GM12873 (cell line): ENCODE measurements at regions not wholly inside any gene's neighbourhood (a gene's known extent, or its start where the extent isn't known, plus 50 kb on each side); places are given as distances from the start of the nearest gene placed in this dataset.

Experiments
- TF ChIP-seq, protein P1 (sequence below): IDR thresholded peaks from 2 replicates; pipeline ENCODE4 v1.5.1; 2012; ENCODE audit warnings: low read depth, mild to moderate bottlenecking, moderate library complexity, low read length, control low read depth; ENCODE audit not compliant: insufficient read depth; ENCODE audit errors: missing control alignments

- TF ChIP-seq, protein P1, sequence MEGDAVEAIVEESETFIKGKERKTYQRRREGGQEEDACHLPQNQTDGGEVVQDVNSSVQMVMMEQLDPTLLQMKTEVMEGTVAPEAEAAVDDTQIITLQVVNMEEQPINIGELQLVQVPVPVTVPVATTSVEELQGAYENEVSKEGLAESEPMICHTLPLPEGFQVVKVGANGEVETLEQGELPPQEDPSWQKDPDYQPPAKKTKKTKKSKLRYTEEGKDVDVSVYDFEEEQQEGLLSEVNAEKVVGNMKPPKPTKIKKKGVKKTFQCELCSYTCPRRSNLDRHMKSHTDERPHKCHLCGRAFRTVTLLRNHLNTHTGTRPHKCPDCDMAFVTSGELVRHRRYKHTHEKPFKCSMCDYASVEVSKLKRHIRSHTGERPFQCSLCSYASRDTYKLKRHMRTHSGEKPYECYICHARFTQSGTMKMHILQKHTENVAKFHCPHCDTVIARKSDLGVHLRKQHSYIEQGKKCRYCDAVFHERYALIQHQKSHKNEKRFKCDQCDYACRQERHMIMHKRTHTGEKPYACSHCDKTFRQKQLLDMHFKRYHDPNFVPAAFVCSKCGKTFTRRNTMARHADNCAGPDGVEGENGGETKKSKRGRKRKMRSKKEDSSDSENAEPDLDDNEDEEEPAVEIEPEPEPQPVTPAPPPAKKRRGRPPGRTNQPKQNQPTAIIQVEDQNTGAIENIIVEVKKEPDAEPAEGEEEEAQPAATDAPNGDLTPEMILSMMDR = no peak
Measured at GRCh38 chr12:30166006-30166795, 382.5 kb upstream of the TMTC1 start.

GRCh38 chr12:30164382-30165318, 380.9 kb upstream of the TMTC1 start:
- TF ChIP-seq, protein P1 = no peak

- TF ChIP-seq, protein P1 = no peak
Measured at GRCh38 chr12:30155001-30155730, 371.4 kb upstream of the TMTC1 start.

- TF ChIP-seq, protein P1 = no peak
Measured at GRCh38 chr12:30153981-30154380, 370.2 kb upstream of the TMTC1 start.

GRCh38 chr12:30152705-30153104, 369.0 kb upstream of the TMTC1 start:
- TF ChIP-seq, protein P1 = no peak

GRCh38 chr12:30151831-30152230, 368.1 kb upstream of the TMTC1 start:
- TF ChIP-seq, protein P1 = no peak
